ENCODE measurements at regions not wholly inside any gene's neighbourhood (a gene's known extent, or its start where the extent isn't known, plus 50 kb on each side); places are given as distances from the start of the nearest gene placed in this dataset.

DNA sequence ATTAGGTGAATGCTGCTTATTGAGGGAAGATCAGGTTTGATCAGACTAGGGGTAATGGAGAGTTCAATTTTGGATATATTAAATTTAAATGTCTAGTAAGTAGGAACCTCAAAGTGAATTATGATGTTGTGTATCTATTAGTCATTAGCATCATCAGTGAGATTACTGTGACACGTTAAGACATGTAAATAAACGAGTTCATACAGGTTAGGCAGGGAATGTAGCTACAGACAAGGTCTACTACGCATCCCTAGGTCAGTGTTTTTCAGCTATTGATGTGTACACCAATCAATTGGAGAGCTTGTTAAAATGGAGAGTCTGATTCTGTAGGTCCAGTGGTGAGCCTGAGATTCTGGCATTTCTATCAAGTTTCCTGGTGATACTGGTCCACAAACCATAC lies 120.1 kb upstream of the LRRC4C start:
- Histone ChIP-seq H3K36me3 (no peaks in the 10 kb centered on the region), H3K27me3 (ENCODE audit: low read depth) (no peaks in the 10 kb centered on the region), H3K27ac (replicated peaks) (no peak overlapping the region), H3K4me1 (no peaks in the 10 kb centered on the region), H3K4me3 (no peak overlapping the region), H3K9me3 (replicated peaks) (peaks cover 6% of the 10 kb centered on the region)
- intact Hi-C loops (cut with micrococcal nuclease), result no loop called here
- DNase-seq, result no peak
- TF ChIP-seq, protein P1, sequence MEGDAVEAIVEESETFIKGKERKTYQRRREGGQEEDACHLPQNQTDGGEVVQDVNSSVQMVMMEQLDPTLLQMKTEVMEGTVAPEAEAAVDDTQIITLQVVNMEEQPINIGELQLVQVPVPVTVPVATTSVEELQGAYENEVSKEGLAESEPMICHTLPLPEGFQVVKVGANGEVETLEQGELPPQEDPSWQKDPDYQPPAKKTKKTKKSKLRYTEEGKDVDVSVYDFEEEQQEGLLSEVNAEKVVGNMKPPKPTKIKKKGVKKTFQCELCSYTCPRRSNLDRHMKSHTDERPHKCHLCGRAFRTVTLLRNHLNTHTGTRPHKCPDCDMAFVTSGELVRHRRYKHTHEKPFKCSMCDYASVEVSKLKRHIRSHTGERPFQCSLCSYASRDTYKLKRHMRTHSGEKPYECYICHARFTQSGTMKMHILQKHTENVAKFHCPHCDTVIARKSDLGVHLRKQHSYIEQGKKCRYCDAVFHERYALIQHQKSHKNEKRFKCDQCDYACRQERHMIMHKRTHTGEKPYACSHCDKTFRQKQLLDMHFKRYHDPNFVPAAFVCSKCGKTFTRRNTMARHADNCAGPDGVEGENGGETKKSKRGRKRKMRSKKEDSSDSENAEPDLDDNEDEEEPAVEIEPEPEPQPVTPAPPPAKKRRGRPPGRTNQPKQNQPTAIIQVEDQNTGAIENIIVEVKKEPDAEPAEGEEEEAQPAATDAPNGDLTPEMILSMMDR (IDR thresholded peaks at IDR 0.05; ENCODE audit: borderline replicate concordance), result no peak

DNA sequence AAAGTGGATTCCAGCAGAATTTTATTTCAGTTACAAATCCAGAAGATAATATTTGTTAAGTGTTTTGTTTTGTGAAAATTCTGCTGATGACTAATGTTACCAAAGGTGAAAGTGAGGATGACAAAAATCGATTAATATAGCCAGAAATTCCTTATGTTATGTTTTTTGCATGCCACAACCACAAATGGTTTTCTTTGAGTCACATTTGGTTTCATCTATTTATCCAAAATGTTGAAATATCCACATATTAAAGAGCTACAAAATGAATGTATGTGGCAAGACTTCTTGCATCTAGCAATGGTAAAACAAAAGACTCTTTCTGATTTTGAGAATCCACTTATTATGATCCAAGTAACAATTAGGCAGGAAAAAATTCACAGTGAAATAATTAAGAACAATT lies 150.1 kb upstream of the LRRC4C start:
- H3K4me3 ChIP-seq, result no peak overlapping the region
- no peaks in the 10 kb centered on the region for H3K36me3 ChIP-seq
- no peaks in the 10 kb centered on the region for H3K4me1 ChIP-seq
- H3K9me3 ChIP-seq (replicated peaks), result peaks cover 29% of the 10 kb centered on the region
- DNase-seq, result no peak
- H3K27ac ChIP-seq (replicated peaks), result no peak overlapping the region
- H3K27me3 ChIP-seq (ENCODE audit: low read depth), result no peaks in the 10 kb centered on the region
- intact Hi-C loops (cut with micrococcal nuclease), result no loop called here
- TF ChIP-seq, protein P1 (IDR thresholded peaks at IDR 0.05; ENCODE audit: borderline replicate concordance), result no peak

- Histone ChIP-seq H3K9me3 (replicated peaks) (peaks cover 32% of the 10 kb centered on the region), H3K27ac (replicated peaks) (no peak overlapping the region), H3K27me3 (ENCODE audit: low read depth) (no peaks in the 10 kb centered on the region), H3K4me1 (no peaks in the 10 kb centered on the region), H3K36me3 (no peaks in the 10 kb centered on the region), H3K4me3 (no peak overlapping the region)
- intact Hi-C loops (cut with micrococcal nuclease), result no loop called here
- DNase-seq, result no peak
- TF ChIP-seq, protein P1 (IDR thresholded peaks at IDR 0.05; ENCODE audit: borderline replicate concordance), result no peak
Measured at GRCh38 chr11:41612415-41612814, 153.0 kb upstream of the LRRC4C start.

DNA sequence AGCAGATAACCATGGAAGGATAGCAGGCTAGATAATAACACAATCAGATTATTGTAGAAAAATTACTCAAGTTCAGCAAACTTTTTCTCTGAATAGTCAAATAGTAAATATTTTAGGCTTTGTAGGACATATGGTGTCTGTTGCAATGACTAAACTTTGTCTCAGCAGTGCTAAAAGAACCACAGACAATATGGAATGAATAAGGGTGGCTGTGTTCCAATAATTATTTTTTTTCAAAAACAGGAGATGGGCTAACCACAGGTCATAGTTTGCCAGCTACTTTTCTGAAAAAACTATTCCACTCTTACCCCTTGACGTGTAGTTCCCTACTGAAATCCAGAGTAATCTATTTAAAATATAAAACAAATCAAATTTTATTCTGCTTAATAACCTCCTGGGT lies 153.9 kb upstream of the LRRC4C start:
- Histone ChIP-seq H3K27ac (replicated peaks) (no peak overlapping the region), H3K4me3 (no peak overlapping the region), H3K36me3 (no peaks in the 10 kb centered on the region), H3K4me1 (no peaks in the 10 kb centered on the region), H3K9me3 (replicated peaks) (peaks cover 32% of the 10 kb centered on the region), H3K27me3 (ENCODE audit: low read depth) (no peaks in the 10 kb centered on the region)
- DNase-seq, result no peak
- TF ChIP-seq, protein P1 (IDR thresholded peaks at IDR 0.05; ENCODE audit: borderline replicate concordance), result no peak
- intact Hi-C loops (cut with micrococcal nuclease), result no loop called here

DNA sequence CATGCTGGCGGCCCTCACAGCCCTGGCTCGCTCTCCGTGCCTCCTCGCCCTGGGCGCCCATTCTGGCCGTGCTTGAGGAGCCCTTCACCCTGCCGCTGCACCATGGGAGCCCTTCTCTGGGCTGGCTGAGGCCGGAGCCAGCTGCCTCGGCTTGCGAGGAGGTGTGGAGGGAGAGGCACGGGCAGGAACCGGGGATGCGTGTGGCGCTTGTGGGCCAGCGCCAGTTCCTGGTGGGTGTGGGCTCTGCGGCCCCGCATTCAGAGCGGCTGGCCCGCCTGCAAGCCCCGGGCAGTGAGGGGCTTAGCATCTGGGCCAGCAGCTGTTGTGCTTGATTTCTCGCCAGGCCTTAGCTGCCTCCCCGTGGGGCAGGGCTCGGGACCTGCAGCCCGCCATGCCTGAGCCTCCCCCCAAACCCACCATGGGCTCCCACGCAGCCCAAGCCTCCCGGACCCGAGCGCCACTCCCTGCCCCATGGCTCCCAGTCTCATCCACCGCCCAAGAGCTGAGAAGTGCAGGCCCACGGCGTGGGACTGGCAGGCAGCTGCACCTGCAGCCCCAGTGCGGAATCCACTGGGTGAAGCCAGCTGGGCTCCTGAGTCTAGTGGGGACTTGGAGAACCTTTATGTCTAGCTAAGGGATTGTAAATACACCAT lies 163.4 kb upstream of the LRRC4C start:
- intact Hi-C loops (cut with micrococcal nuclease), result no loop called here
- DNase-seq, result no peak
- Histone ChIP-seq H3K27ac (replicated peaks) (no peak overlapping the region), H3K27me3 (ENCODE audit: low read depth) (no peaks in the 10 kb centered on the region), H3K36me3 (no peaks in the 10 kb centered on the region), H3K4me1 (no peaks in the 10 kb centered on the region), H3K4me3 (no peak overlapping the region), H3K9me3 (replicated peaks) (peaks cover 12% of the 10 kb centered on the region)
- TF ChIP-seq, protein P1 (IDR thresholded peaks at IDR 0.05; ENCODE audit: borderline replicate concordance), result no peak
